ENCODE measurements at regions not wholly inside any gene's neighbourhood (a gene's known extent, or its start where the extent isn't known, plus 50 kb on each side); places are given as distances from the start of the nearest gene placed in this dataset.

- H3K56ac ChIP-seq (replicated peaks; ENCODE audit: insufficient read length, low read depth, low read length), result no peak overlapping the region
- 0 out of 2 replicates have a peak overlapping the region, but pooled peaks have one; percentile 27 for H2BK20ac ChIP-seq (ENCODE audit: low read length)
- no peak overlapping the region for H4K91ac ChIP-seq (replicated peaks; ENCODE audit: insufficient read length, low read length)
- no peak overlapping the region for H2AK5ac ChIP-seq (ENCODE audit: low read depth, low read length)
- DNase-seq (ENCODE audit: low read depth in 1 of 2, low spot score in 2 of 2) (no peak), FAIRE-seq (no peak)
- H3K9ac ChIP-seq (replicated peaks in 1 of 4; ENCODE audit: extremely low read depth in 1 of 4, low read depth in 3 of 4, low read length in 3 of 4), result no peak overlapping the region
- WGBS, 2 experiments (ENCODE audit: extremely low coverage in 1 of 2, insufficient coverage in 1 of 2, insufficient read length in 1 of 2, insufficient replicate concordance in 2 of 2, low coverage in 1 of 2, low lambda C conversion rate in 2 of 2, missing lambda C conversion rate in 1 of 2), result 88% methylated on average over 8 of the region's 8 CpGs; no CpG with 5 or more reads in 1 of the 2 experiments
- ChIA-PET CTCF (ENCODE audit: partially characterized antibody) (interaction anchor here (0.7 to 2.2 kb wide), 8 partner anchors 9 to 81 kb away, joined by 3 to 8 read pairs (median 3); no protein-coding TSS in a partner anchor), POLR2A (ENCODE audit: partially characterized antibody) (interaction anchor here (1.7 kb wide), 1 partner anchor 13 kb away, joined by 5 read pairs; no protein-coding TSS in a partner anchor)
- no peak overlapping the region for H3K4me3 ChIP-seq (ENCODE audit: extremely low read depth in 1 of 4, insufficient read depth in 2 of 4, low read depth in 3 of 4, low read length in 4 of 4)
- no peaks in the 10 kb centered on the region for H3K9me3 ChIP-seq (ENCODE audit: insufficient read depth in 2 of 2, low read depth in 1 of 2, low read length in 1 of 2)
- H3K79me1 ChIP-seq (ENCODE audit: low read depth, low read length), result no peaks in the 10 kb centered on the region
- H4K8ac ChIP-seq (ENCODE audit: extremely low read depth, insufficient read depth, low read length), result no peak overlapping the region
- no peak overlapping the region for H4K5ac ChIP-seq (ENCODE audit: insufficient read length, low read depth, low read length)
- no peak overlapping the region for H2BK12ac ChIP-seq (ENCODE audit: low read depth, low read length)
- no peak overlapping the region for H2BK15ac ChIP-seq (ENCODE audit: low read length)
- H3K4ac ChIP-seq (replicated peaks; ENCODE audit: insufficient read length, low read depth, low read length), result no peak overlapping the region
- H3K23me2 ChIP-seq (ENCODE audit: low read depth, low read length), result no peaks in the 10 kb centered on the region; the same call in 1 of the 2 replicates
- no peaks in the 10 kb centered on the region for H3K36me3 ChIP-seq (ENCODE audit: control insufficient read depth in 2 of 4, insufficient read depth in 4 of 4, low read length in 3 of 4)
- no peak overlapping the region for H2BK5ac ChIP-seq (ENCODE audit: low read depth, low read length)
- no peak overlapping the region for H2BK120ac ChIP-seq (replicated peaks; ENCODE audit: low read depth, low read length)
- no peaks in the 10 kb centered on the region for H3K79me2 ChIP-seq (ENCODE audit: control insufficient read depth in 1 of 2, insufficient read depth in 2 of 2, low read length in 2 of 2)
- H2AFZ ChIP-seq (ENCODE audit: low read length), result no peak overlapping the region
- no peaks in the 10 kb centered on the region; a peak in 1 of 7 replicates for H3K27me3 ChIP-seq (replicated peaks in 1 of 4; ENCODE audit: control insufficient read depth in 3 of 4, extremely low read depth in 1 of 4, insufficient read depth in 3 of 4, low read length in 3 of 4)
- no peaks in the 10 kb centered on the region for H4K20me1 ChIP-seq (replicated peaks in 1 of 2; ENCODE audit: control insufficient read depth in 1 of 2, insufficient read depth in 2 of 2, low read length in 2 of 2)
- no peak overlapping the region for H3K18ac ChIP-seq (ENCODE audit: extremely low read depth, low read length)
- no peak overlapping the region for H3K14ac ChIP-seq (ENCODE audit: insufficient read length)
- H3K4me1 ChIP-seq (replicated peaks in 1 of 4; ENCODE audit: control insufficient read depth in 3 of 4, insufficient read depth in 4 of 4, low read length in 3 of 4), result peaks cover 0 to 7% (median 4%) of the 10 kb centered on the region in 4 experiments; a peak in 4 of 7 replicates
- no peak overlapping the region for H3K4me2 ChIP-seq (ENCODE audit: insufficient read depth in 1 of 2, low read depth in 2 of 2, low read length in 2 of 2)
- H3K27ac ChIP-seq (ENCODE audit: low read depth, low read length), result no peak overlapping the region
- no peak overlapping the region for H3K23ac ChIP-seq (ENCODE audit: insufficient read length)
- TF ChIP-seq, protein P1, sequence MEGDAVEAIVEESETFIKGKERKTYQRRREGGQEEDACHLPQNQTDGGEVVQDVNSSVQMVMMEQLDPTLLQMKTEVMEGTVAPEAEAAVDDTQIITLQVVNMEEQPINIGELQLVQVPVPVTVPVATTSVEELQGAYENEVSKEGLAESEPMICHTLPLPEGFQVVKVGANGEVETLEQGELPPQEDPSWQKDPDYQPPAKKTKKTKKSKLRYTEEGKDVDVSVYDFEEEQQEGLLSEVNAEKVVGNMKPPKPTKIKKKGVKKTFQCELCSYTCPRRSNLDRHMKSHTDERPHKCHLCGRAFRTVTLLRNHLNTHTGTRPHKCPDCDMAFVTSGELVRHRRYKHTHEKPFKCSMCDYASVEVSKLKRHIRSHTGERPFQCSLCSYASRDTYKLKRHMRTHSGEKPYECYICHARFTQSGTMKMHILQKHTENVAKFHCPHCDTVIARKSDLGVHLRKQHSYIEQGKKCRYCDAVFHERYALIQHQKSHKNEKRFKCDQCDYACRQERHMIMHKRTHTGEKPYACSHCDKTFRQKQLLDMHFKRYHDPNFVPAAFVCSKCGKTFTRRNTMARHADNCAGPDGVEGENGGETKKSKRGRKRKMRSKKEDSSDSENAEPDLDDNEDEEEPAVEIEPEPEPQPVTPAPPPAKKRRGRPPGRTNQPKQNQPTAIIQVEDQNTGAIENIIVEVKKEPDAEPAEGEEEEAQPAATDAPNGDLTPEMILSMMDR (IDR thresholded peaks at IDR 0.05; ENCODE audit: control extremely low read depth in 1 of 3, insufficient read depth in 1 of 3, low read depth in 1 of 3, low read length in 3 of 3), result no peak
- TF ChIP-seq POLR2AphosphoS5 (IDR thresholded peaks at IDR 0.05; ENCODE audit: low read depth, low read length), result no peak
- no peak for TF ChIP-seq JUND (IDR thresholded peaks at IDR 0.05; ENCODE audit: low read length)
- no peak for TF ChIP-seq POLR2A (IDR thresholded peaks at IDR 0.05; ENCODE audit: control extremely low read depth in 1 of 2, low read depth in 2 of 2, low read length in 2 of 2)
- no peak for TF ChIP-seq TCF12 (IDR thresholded peaks at IDR 0.05; ENCODE audit: low read depth, low read length)
Observed at GRCh38 chr2:216583147-216583546, 50.1 kb upstream of the IGFBP2 start.
